HepG2 (cell line): ENCODE measurements at regions not wholly inside any gene's neighbourhood (a gene's known extent, or its start where the extent isn't known, plus 50 kb on each side); places are given as distances from the start of the nearest gene placed in this dataset.

ENCODE experiments used
- MTF1 ChIP-seq: sonication (generic); formaldehyde crosslinking; IDR thresholded peaks from 2 replicates; pipeline ENCODE4 v1.5.0; 2020; ENCODE audit warnings: missing genetic modification reagents
- POLR2A ChIP-seq, 2 experiments: IDR thresholded peaks; 2 replicates each; pipeline ENCODE4 v1.6.1; 2011; ENCODE audit warnings: low read depth in 2 of 2, low read length in 2 of 2, mild to moderate bottlenecking in 1 of 2, moderate library complexity in 1 of 2; ENCODE audit not compliant: insufficient read depth in 1 of 2
- POLR2AphosphoS5 ChIP-seq: IDR thresholded peaks from 2 replicates; pipeline ENCODE4 v1.6.1; 2012; ENCODE audit warnings: low read depth, low read length
- RBM39 ChIP-seq: fragments of 200-400 bp; formaldehyde crosslinking; IDR thresholded peaks from one replicate; pipeline ENCODE4 v1.6.1; 2018; ENCODE audit warnings: antibody characterized with exemption, mild to moderate bottlenecking, low read depth, low read length; ENCODE audit not compliant: poor library complexity, severe bottlenecking
- YY1 ChIP-seq: IDR thresholded peaks from 2 replicates; pipeline ENCODE4 v1.6.1; 2011; ENCODE audit warnings: low read length, low read depth, moderate library complexity, mild to moderate bottlenecking; ENCODE audit not compliant: insufficient read depth, insufficient replicate concordance
- ZNF354B ChIP-seq: sonication (generic); formaldehyde crosslinking; IDR thresholded peaks from 2 replicates; pipeline ENCODE4 v1.8.0; 2022; ENCODE audit warnings: mild to moderate bottlenecking, missing genetic modification reagents

GRCh38 chr5:5899716-5900115 lies 477.2 kb downstream of the ICE1 start:
- TF ChIP-seq POLR2A (IDR thresholded peaks at IDR 0.05; ENCODE audit: insufficient read depth in 1 of 2, low read depth in 2 of 2, low read length in 2 of 2) (no peak), ZNF354B (no peak), RBM39 (no peak), POLR2AphosphoS5 (no peak), MTF1 (CRISPR knock-in tag) (no peak), YY1 (no peak)
